Vagina (tissue), 2 donors: ENCODE measurements at regions not wholly inside any gene's neighbourhood (a gene's known extent, or its start where the extent isn't known, plus 50 kb on each side); places are given as distances from the start of the nearest gene placed in this dataset.

Source experiments
- POLR2AphosphoS5 ChIP-seq, 2 donors: sonication (generic); formaldehyde crosslinking; IDR thresholded peaks; one replicate each; pipeline ENCODE4 v1.9.0; 2017; ENCODE audit warnings: antibody characterized with exemption in 2 of 2, mild to moderate bottlenecking in 2 of 2, low read depth in 1 of 2; ENCODE audit not compliant: insufficient read depth in 1 of 2
- TF ChIP-seq, protein P1 (sequence below), 3 experiments: fragments of 450-650 bp in 2 of 3; fragments of 200-600 bp in 1 of 3; sonication (generic) in 1 of 3; IDR thresholded peaks; one replicate each; pipeline ENCODE4 v1.5.1; 2017 to 2019; ENCODE audit warnings: antibody characterized with exemption in 3 of 3, mild to moderate bottlenecking in 2 of 3, moderate library complexity in 2 of 3

DNA sequence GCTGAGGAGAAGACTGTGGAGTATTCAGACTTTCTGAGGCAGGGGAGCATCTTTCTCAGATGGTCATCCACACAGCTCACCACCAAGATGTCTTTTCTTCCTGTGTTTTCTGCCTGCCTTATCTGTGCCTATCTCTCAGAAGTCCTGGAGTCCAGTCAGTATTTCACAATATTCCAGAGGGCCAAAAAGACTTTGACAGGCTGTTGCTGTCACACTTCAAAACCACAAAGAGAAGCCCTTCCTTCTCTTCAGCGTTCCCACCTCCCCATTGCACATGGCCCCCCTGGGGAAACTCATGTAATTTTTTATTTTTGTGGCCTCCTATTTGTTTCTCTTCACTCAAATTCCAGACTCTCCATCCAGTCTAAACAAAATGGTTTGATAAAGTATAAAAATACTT, 585.2 kb downstream of the EPHA3 start:
- TF ChIP-seq, protein P1, sequence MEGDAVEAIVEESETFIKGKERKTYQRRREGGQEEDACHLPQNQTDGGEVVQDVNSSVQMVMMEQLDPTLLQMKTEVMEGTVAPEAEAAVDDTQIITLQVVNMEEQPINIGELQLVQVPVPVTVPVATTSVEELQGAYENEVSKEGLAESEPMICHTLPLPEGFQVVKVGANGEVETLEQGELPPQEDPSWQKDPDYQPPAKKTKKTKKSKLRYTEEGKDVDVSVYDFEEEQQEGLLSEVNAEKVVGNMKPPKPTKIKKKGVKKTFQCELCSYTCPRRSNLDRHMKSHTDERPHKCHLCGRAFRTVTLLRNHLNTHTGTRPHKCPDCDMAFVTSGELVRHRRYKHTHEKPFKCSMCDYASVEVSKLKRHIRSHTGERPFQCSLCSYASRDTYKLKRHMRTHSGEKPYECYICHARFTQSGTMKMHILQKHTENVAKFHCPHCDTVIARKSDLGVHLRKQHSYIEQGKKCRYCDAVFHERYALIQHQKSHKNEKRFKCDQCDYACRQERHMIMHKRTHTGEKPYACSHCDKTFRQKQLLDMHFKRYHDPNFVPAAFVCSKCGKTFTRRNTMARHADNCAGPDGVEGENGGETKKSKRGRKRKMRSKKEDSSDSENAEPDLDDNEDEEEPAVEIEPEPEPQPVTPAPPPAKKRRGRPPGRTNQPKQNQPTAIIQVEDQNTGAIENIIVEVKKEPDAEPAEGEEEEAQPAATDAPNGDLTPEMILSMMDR (IDR thresholded peaks at IDR 0.05) = no peak
- no peak for TF ChIP-seq POLR2AphosphoS5 (IDR thresholded peaks at IDR 0.05; ENCODE audit: insufficient read depth in 1 of 2, low read depth in 1 of 2)
